Right atrium auricular region (tissue), 2 donors: ENCODE measurements at regions not wholly inside any gene's neighbourhood (a gene's known extent, or its start where the extent isn't known, plus 50 kb on each side); places are given as distances from the start of the nearest gene placed in this dataset.

ENCODE experiments used
- DNase-seq: peaks from one replicate; pipeline ENCODE4 v3.0.0-alpha.2; 2019; ENCODE audit warnings: low spot score
- H3K27ac ChIP-seq, 2 donors: fragments of 200-600 bp; sonication (generic); 1 replicate in 1 of 2; 2 replicates in 1 of 2; pipeline ENCODE4 v1.5.1; 2016 to 2019
- H3K27me3 ChIP-seq, 2 donors: fragments of 200-600 bp; sonication (generic); one replicate each; pipeline versions ENCODE4 v1.5.1 to v1.6.0; 2017 to 2019
- H3K36me3 ChIP-seq: fragments of 200-600 bp; sonication (generic); one replicate; pipeline ENCODE4 v1.5.1; 2016
- H3K4me1 ChIP-seq, 2 donors: fragments of 200-600 bp; sonication (generic); one replicate each; pipeline versions ENCODE4 v1.5.1 to v1.6.0; 2017 to 2019
- H3K4me3 ChIP-seq, 2 donors: fragments of 200-600 bp; sonication (generic); 1 replicate in 1 of 2; 2 replicates in 1 of 2; pipeline ENCODE4 v1.5.1; 2017 to 2019; ENCODE audit warnings: mild to moderate bottlenecking in 1 of 2, moderate library complexity in 1 of 2
- H3K9me3 ChIP-seq, 2 donors: fragments of 200-600 bp; sonication (generic); one replicate each; pipeline ENCODE4 v1.5.1; 2019
- CTCF ChIP-seq, 2 donors: fragments of 200-600 bp; sonication (generic); IDR thresholded peaks; one replicate each; pipeline ENCODE4 v1.5.1; 2019; ENCODE audit warnings: antibody characterized with exemption in 2 of 2

- Histone ChIP-seq H3K27ac (no peak overlapping the region), H3K27me3 (no peaks in the 10 kb centered on the region), H3K4me1 (no peaks in the 10 kb centered on the region), H3K36me3 (no peaks in the 10 kb centered on the region), H3K9me3 (no peaks in the 10 kb centered on the region), H3K4me3 (no peak overlapping the region)
- TF ChIP-seq CTCF (IDR thresholded peaks at IDR 0.05): no peak
- no peak for DNase-seq
Observed at GRCh38 chr12:115574826-115575225, 702.7 kb downstream of the MED13L start.

GRCh38 chr12:115572440-115572839 is 705.1 kb downstream of the MED13L start:
- H3K36me3 ChIP-seq: no peaks in the 10 kb centered on the region
- H3K9me3 ChIP-seq: no peaks in the 10 kb centered on the region
- no peak overlapping the region for H3K27ac ChIP-seq
- no peak for TF ChIP-seq CTCF (IDR thresholded peaks at IDR 0.05)
- DNase-seq: no peak
- no peak overlapping the region for H3K4me3 ChIP-seq
- H3K27me3 ChIP-seq: no peaks in the 10 kb centered on the region
- H3K4me1 ChIP-seq: no peaks in the 10 kb centered on the region

GRCh38 chr12:115571446-115571845 is 706.0 kb downstream of the MED13L start:
- Histone ChIP-seq H3K4me3 (no peak overlapping the region), H3K27ac (no peak overlapping the region), H3K9me3 (no peaks in the 10 kb centered on the region), H3K27me3 (no peaks in the 10 kb centered on the region), H3K36me3 (no peaks in the 10 kb centered on the region), H3K4me1 (no peaks in the 10 kb centered on the region)
- no peak for TF ChIP-seq CTCF (IDR thresholded peaks at IDR 0.05)
- no peak for DNase-seq

- H3K4me3 ChIP-seq: no peak overlapping the region
- no peaks in the 10 kb centered on the region for H3K4me1 ChIP-seq
- no peaks in the 10 kb centered on the region for H3K36me3 ChIP-seq
- no peak for DNase-seq
- no peak overlapping the region for H3K27ac ChIP-seq
- TF ChIP-seq CTCF (IDR thresholded peaks at IDR 0.05): no peak
- H3K27me3 ChIP-seq: no peaks in the 10 kb centered on the region
- H3K9me3 ChIP-seq: no peaks in the 10 kb centered on the region
Observed at GRCh38 chr12:115571027-115571426, 706.5 kb downstream of the MED13L start.

GRCh38 chr12:115570069-115570777 is 707.3 kb downstream of the MED13L start:
- no peak for TF ChIP-seq CTCF (IDR thresholded peaks at IDR 0.05)
- Histone ChIP-seq H3K36me3 (no peaks in the 10 kb centered on the region), H3K27me3 (no peaks in the 10 kb centered on the region), H3K4me3 (no peak overlapping the region), H3K4me1 (no peaks in the 10 kb centered on the region), H3K27ac (no peak overlapping the region), H3K9me3 (no peaks in the 10 kb centered on the region)
- no peak for DNase-seq
